GM21528 (cell line): ENCODE measurements at regions not wholly inside any gene's neighbourhood (a gene's known extent, or its start where the extent isn't known, plus 50 kb on each side); places are given as distances from the start of the nearest gene placed in this dataset.

Experiments
- ATAC-seq: cut with Tn5 transposase; IDR thresholded peaks from one replicate; pipeline ENCODE4 v1.9.1; 2021; ENCODE audit warnings: mild to moderate bottlenecking, moderate library complexity; ENCODE audit not compliant: unreplicated experiment, low FRiP score

DNA sequence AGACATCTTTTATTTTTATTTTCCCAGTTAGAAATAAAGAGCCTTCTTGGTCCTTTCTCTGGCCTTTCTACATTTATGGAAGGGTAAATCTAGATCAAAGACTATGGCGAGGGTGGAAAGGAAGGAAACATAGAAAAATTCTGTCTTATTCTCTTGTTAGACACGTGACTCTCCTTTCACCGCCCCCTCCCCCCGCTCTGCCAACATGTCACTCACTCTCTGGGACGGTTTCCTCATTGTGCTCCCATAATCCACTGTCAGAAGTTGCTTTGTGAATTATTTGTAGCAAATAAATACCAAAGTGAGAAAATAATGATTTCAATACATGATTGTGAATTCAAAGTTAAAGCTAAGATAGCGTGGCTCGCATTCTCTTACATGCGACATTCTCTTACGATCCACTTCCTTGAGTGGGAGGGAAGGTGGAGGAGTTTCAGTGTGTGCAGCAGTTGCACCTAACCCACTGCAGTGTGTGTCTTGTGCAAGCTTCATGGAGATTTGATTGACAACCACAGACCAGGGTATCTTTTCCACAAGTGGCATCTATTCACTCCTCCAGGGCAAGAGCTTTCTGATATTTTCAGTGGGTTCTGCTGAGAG lies 423.0 kb upstream of the KIF2A start:
- no peak for ATAC-seq

DNA sequence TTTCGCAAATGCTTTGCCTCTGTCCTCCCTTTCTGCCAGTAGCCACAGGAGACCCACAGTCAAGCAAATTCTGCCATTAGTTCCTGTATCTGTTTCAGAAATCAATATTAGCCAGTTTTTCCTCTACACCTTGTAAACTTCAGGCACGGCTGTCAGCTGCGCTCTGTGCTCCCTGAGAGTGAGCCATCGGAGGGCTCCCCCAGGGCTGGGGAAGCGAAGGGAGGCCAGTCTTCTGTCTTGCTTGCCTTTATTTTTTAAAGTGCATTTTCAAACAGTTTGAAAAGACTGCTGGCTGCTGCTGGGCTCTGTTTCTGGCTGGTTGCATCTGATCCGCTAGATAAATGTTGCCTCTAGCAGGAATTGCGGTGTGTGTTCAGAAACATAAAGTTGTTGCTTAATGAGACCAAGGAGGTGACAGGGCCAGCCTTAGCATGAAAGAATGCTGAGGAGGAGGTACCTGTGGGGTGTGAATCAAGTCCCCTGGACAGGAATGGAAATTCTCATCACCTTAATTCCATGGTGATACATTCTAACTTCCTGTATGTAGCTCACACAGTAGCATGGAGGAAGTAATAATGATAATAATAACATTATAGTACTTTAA lies 421.7 kb upstream of the KIF2A start:
- no peak for ATAC-seq

DNA sequence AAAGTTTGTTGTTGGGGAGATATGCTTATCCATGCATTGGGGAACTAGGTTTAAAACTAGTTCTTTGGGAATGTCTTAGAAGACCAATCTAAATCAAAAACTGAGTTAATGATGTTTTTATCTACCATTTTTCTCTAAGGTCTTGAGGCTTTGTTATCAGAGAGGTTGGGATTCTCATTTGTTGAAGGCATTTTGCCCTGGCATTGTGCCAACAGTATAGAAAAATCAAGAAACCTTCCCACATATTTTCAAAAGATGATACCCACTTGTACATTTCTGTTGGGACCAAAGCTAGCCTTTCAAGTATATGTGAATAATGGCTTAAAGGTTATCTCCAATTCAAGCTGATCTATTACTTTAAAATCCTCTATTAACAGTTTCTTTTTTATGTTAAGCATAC lies 419.8 kb upstream of the KIF2A start:
- ATAC-seq: no peak

DNA sequence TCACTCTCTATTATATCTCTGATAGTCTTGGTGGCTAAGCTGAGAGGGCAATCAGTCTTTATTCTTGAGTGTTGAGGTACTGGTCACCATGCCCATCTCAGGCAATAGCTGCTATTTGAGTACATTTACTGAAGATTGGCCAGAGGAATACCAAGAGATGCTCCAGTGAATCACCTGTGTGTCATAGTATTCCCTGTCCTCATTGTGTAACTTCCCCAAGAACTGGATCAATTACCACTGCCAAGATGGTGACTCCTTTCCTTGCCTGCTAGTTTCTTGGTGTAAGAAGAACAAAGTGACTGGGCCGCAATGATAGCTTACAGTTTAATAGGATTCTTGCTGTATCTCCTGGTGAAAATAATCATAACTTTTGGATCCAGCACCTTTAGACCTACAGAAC lies 418.7 kb upstream of the KIF2A start:
- ATAC-seq: no peak

DNA sequence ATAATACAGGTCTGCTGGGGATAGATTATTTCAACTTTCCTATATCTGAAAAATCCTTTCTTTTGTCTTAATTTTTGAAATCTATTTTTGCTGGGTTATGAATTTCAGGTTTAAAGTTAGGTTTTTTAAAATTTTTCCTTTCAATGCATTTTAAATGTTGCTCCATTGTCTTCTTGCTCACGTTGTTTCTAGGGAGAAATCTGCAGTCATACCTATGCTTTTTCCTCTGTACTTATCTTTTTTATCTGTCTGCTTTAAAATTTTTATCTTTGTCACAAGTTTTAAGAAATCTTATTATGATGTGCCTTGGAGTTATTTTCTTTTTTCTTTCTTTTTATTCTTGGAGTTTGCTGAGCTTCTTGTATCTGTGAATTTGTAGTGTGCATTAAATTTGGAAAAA lies 412.0 kb upstream of the KIF2A start:
- ATAC-seq: no peak

DNA sequence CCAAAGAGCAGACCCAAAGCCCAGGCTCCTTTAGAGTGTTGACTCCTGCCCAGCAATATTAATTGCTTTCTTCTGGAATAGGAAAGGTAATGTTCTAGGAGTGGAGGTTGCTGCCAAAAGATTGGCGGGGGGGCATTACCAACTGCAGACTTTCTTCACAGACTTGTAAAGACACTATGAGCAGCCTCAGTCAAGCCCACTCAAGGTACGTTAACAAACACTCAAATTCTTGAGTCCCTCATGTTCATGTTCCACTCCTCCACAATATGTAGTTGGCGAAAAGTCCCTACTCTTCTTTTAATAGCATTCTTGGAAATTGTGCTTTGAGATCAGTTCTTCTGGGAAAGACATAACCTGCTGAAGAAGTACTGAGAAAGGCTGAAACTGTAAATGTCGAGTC lies 409.2 kb upstream of the KIF2A start:
- no peak for ATAC-seq

DNA sequence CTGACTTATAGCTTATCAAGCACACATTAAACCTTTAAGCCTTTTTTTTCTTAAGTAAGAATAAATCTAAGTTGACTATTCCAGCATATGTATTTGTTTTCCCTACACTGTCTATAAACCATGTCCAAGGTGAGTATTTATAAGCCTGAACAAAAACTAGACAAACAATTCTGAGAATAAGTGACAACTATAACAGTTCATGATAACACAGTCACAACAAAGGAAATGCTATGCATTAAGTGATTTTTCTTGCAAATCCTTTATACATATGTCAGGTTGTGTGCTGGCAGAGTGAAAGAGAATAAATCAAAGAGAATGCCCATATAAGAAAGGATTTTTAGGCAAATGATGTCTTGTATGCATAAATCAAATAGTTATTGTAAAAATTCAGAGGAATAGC lies 408.8 kb upstream of the KIF2A start:
- no peak for ATAC-seq

DNA sequence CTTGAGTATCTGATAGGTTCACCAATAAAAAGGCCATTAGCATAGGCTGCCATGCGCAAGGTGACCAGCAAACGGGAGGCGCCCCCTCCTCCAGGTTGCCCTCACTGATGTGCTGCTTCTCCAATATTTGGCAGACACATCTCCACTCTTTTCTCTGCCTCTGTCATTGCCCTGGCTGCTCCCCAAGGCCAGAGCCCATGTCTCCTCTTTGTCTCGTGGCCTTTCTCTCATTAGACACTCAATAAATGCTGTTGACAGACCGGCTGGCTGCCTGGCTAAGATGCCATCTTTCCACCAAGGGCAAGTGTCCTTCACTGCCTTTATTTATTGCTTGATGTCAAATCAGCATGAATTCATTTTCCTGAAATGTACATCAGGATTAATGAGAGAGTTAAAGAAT lies 404.0 kb upstream of the KIF2A start:
- ATAC-seq: no peak

DNA sequence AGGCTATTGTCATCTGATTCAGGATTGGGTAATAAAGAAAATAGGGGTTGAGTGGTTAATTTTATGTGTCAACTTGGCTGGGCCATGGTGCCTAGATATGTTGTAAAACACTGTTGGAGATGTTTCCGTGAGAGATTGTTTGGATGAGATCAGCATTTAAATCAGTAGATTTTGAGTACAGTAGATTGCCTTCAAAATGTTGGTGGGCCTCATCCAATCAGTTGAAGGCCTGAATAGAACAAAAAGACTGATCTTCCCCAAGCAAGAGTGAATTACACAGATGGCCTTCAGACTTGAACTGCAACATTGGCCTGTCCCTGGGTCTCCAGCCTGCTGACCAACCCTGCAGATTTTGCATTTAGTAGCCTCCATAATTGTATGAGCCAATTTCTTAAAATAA lies 401.3 kb upstream of the KIF2A start:
- no peak for ATAC-seq

DNA sequence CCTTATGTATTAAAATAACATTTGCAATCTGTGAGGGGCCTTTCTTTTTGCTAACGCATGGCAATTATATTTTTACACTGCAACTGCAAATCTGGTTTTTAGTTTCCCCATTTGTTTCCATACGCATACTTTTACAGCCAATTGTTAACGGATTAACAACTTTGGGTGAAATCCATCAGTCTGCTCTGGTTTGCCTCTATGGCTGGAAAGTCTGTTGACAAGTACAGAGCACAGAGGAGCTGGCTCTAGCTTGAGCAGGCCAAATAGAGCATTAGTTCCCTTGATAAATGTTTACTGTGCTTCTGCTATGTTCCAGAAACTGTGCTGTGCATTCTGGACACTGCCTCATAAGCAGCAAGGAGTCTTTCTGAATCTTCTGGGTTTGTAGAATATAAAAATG lies 400.4 kb upstream of the KIF2A start:
- ATAC-seq: no peak

DNA sequence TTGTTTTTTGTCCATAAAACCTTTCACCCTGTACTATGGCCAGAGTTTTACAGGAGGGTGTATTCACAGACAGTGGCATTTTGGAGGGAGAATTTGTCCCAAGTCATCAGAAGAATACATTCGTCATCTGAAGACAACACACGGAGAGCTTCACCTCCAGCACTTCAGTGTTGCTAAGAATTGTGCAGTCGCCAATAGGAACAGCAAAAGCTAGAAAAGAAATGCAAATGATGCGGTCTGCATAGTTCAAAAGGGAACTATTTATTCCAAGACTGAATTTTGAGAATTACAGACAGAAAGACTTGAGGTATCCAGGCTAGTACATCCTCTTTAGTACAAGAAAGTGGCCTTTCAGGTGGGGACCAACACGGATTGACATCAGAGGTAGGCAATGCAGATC lies 399.2 kb upstream of the KIF2A start:
- ATAC-seq: no peak

DNA sequence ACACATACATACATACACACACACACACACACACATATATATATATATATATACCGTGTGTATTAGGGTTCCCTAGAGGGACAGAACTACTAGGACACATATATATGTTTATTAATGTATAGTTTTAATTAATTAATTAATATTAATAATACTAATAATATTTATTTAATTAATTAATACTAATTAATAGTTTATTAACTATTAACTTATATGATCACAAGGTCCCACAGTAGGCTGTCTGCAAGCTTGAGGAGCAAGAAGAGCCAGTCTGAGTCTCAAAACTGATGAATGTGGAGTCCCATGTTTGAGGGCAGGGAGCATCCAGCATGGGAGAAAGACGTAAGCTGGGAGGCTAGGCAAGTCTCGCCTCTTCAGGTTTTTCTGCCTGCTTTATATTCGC lies 398.0 kb upstream of the KIF2A start:
- ATAC-seq: no peak

DNA sequence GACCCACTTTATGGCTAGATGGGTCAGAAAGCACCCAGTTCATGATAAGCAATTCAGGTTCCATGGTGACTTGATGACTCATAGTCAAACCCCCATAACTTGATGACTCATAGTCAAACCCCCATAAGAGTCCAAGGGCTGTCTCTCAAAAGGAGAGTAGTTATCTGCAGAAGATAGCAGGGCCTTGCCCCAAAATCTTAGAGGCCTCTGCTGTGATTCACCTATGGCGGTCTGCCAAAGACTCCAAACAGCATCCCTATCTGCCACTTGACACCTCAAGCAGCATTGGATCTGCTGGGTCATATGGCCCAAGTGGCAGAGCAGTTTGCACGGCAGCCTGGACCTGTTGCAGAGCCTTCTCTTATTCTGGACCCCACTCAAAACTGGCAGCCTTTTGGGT lies 395.2 kb upstream of the KIF2A start:
- ATAC-seq: no peak

DNA sequence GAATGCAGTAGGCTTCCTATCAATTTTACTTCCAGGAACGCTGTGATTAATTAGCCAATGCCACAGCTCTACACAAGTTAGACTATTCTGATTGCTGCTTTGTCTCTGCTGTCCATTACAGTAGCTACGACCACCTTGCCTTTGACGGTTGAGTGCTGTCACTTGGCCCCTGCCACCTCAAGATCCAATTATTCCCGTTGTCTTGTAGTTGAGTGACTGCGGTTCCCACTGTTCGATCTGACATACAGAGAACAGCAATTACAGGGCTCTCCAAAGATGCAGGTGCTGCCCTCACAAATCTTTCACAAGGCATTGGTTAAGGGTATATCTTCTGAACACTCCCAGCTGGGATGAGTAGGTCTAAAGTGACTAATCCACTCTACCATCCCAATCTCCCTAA lies 393.4 kb upstream of the KIF2A start:
- ATAC-seq: no peak

DNA sequence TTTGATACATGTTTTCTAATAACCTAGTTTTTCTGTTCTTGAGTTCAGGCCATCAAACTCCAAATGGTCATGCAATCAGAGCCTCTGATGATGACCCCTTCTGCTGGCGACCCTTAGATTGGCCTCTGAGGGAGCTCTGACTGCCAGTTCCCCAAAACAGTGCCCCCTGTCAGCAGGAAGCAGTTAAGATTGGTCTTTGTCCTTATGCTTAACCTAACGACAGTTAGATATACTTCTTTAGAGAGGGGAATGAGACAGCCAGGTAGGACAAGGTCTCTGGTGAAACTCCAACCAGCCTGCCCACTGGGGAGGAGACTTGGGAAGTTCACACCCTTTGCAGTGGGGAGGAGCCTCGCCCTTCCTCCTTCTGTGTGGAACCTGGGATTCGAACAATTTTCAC lies 390.4 kb upstream of the KIF2A start:
- ATAC-seq: no peak

DNA sequence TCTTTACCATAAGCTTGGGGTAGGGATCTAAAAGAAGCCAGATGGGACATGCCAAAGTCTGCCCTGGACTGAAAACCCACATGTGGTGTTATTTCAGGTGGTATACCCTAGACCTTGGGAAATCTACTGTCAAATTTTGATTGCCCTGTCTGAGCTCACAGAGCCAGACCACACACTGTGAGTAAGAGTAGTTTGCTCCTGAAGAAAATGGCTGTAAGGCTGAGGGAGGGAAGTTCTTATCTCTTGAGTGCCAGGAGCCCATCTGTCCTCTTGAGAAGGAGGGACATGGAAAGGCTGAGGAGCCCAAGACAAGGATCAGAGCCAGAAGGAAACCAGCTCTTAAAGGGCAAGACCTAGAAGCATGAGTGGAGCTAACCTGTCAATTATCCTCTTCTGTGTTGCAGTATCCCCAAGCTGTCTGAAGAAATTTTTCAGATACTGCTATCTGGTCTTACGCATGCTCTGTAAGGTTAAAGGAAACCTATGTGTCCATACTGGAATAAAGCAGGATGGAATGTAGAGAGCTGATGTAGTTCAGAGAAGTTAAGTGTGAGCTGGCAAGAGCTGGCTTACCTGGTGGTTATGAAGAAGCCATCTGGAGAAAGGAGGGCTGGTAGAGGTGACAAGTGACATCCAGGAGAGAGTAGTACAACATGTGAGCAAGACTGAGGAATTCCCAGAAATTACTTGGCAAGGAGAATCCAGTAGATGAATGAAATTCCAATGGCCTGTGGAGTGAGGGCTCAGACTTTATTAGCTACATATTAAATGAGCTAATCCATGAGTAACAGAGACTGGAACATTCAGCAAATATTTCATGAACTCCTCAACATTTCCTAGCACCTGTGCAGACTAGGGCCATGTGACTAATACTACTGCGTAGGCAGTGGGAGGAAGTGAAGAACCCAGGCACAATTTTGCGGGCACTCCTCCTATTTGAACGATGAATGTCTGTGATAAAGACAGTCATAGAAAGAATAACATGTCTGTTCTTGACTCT lies 389.1 kb upstream of the KIF2A start:
- ATAC-seq: no peak

DNA sequence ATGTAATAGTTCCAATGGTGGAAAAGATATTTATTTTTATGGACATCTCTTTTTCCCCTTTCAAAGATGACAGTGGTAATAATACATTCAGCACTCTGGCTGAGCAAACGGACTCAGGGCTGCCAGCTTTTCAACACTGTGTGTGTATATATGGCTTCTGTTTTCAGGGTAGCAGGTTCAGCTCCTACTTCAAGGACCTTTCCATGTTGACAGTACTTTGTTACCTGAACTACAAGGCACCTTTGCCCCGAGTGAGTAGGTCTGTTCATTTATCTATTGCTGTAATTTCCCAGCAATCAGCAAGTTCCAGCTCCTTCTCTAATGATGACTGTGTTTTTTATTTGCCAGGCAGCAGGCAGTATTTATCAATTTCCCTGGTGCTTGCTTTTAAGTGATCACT lies 387.4 kb upstream of the KIF2A start:
- no peak for ATAC-seq

DNA sequence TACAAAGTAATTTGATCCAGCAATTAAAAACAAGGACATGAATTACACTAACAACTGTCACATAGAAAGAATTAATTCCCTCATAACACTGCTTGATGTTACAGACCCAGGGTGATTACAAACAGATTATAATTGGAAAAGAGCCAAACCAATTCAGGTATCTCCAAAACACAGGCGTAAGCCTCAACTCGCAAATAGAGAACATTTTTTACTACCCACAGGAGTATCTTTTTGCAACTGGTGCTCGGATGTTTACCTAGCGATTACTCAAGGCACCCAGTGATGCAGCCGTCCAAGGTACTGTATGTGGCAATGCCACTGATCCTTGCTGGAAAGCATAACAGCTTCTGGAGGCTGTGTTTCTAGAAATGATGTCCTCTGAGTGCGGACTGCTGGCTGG lies 386.1 kb upstream of the KIF2A start:
- ATAC-seq: no peak

DNA sequence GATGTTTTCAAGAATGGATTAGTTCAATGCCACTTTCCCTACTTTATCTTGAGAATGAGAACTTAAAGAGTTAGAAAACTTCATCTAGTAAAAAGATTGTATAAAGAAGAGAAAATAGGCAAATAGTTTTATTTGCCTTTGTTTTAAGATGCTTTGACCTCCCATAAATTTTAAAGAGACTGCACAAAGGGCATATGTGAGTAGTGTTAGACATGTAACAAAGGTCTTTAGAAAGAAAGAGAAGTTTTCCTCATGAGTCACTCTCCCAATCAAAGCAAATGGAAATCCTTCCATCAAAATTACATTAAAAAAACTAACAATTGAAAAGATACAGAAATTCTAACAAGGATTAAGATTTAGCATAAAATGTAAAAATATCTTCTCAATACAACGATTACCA lies 381.8 kb upstream of the KIF2A start:
- ATAC-seq: no peak

DNA sequence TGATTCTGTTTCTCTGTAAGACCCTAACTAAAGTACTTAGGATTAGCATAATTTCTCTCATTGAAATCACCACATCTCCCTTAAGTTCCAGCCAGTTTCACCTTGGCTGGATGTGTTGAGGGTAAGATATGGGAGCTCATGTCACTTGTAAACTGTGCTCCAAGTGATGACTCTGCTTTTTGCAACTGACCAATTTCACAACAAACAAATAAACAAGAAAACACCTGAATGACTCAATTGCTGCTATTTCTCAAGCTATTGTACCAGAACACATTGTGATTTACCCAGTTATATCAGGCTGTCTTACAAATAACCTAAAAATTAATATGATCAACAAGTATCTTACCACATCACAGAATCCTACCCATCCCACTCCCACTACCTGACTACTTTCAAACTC lies 379.1 kb upstream of the KIF2A start:
- no peak for ATAC-seq

DNA sequence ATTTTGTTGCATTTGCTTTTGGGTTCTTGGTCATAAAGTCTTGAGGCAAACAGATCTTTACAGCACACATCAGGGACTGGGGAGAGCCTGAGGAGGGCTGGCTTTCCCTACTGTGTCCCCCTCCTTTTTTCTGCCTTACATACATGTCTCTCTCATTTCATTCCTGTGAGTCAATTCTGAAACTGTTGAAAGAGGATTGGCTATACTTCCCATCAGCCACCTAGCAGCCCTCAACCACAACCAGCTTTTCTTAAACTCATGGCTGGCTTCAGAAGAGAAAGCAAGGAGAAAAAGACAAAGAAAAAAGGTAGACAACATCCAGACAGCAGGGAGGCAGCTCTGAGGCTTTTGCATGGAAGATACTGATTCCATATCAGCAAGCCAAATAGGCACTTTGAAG lies 374.8 kb upstream of the KIF2A start:
- ATAC-seq: no peak
